ENCODE measurements at regions not wholly inside any gene's neighbourhood (a gene's known extent, or its start where the extent isn't known, plus 50 kb on each side); places are given as distances from the start of the nearest gene placed in this dataset.

DNA sequence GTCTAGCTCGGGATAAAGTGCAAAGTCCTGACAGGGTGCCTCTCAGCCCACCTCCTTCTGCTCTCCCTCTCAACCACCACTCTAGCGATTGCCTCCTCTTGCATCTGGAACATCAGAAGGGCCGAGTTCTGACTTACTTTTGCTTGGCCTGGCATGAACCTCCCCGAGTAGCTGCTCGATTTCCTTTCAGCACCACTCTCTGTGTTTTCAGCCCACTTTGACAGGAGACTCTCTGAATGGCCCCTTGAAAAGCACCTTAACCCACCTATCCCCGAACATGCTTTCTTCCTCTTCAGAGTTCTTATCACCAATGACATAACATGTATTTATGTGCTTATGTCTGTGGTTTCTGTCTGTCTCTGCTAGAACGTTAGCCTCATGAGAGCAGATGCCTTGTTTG lies 225.8 kb upstream of the RUNX1 start:
- no peak overlapping the region for H3K4me2 ChIP-seq (replicated peaks; ENCODE audit: extremely low read depth, low read length, poor library complexity, severe bottlenecking)
- H3K4me3 ChIP-seq (replicated peaks in 1 of 3; ENCODE audit: low read depth in 2 of 3, low read length in 3 of 3), result no peak overlapping the region
- no peaks in the 10 kb centered on the region for H3K36me3 ChIP-seq (replicated peaks in 1 of 2; ENCODE audit: control insufficient read depth in 1 of 2, insufficient read depth in 2 of 2, low read length in 2 of 2)
- peaks cover 0 to 4% (median 2%) of the 10 kb centered on the region in 7 donors for H3K9me3 Mint-ChIP-seq
- H3K9ac ChIP-seq (ENCODE audit: insufficient read depth, low read length, poor library complexity, severe bottlenecking), result no peak overlapping the region
- no peaks in the 10 kb centered on the region for H3K79me2 ChIP-seq (ENCODE audit: insufficient read depth, low read length)
- H3K27me3 ChIP-seq (ENCODE audit: control insufficient read depth in 2 of 2, insufficient read depth in 2 of 2, low read length in 2 of 2), result no peaks in the 10 kb centered on the region
- H3K27me3 Mint-ChIP-seq (ENCODE audit: low read depth in 3 of 3), result peaks cover 1 to 4% (median 1%) of the 10 kb centered on the region in 3 donors
- H3K36me3 Mint-ChIP-seq, result no peaks in the 10 kb centered on the region
- intact Hi-C loops (cut with micrococcal nuclease), result no loop called here
- H3K4me1 ChIP-seq (ENCODE audit: control insufficient read depth in 1 of 2, insufficient read depth in 2 of 2, low read length in 2 of 2), result no peaks in the 10 kb centered on the region
- no peak overlapping the region for H3K4me3 Mint-ChIP-seq
- H3K27ac ChIP-seq (ENCODE audit: low read depth in 1 of 2, low read length in 2 of 2), result no peak overlapping the region
- WGBS (ENCODE audit: insufficient coverage), result 95% methylated on average over 5 of the region's 7 CpGs
- TF ChIP-seq, protein P1, sequence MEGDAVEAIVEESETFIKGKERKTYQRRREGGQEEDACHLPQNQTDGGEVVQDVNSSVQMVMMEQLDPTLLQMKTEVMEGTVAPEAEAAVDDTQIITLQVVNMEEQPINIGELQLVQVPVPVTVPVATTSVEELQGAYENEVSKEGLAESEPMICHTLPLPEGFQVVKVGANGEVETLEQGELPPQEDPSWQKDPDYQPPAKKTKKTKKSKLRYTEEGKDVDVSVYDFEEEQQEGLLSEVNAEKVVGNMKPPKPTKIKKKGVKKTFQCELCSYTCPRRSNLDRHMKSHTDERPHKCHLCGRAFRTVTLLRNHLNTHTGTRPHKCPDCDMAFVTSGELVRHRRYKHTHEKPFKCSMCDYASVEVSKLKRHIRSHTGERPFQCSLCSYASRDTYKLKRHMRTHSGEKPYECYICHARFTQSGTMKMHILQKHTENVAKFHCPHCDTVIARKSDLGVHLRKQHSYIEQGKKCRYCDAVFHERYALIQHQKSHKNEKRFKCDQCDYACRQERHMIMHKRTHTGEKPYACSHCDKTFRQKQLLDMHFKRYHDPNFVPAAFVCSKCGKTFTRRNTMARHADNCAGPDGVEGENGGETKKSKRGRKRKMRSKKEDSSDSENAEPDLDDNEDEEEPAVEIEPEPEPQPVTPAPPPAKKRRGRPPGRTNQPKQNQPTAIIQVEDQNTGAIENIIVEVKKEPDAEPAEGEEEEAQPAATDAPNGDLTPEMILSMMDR (IDR thresholded peaks at IDR 0.05), result no peak
- H2AFZ ChIP-seq (ENCODE audit: insufficient read depth, low read depth, low read length, poor library complexity, severe bottlenecking), result no peak overlapping the region
- H3K27ac Mint-ChIP-seq, result no peak overlapping the region
- peaks cover 1% of the 10 kb centered on the region for H3K4me1 Mint-ChIP-seq
- H3K9me3 ChIP-seq (replicated peaks in 1 of 2; ENCODE audit: control insufficient read depth in 1 of 2, insufficient read depth in 1 of 2, low read length in 2 of 2), result no peaks in the 10 kb centered on the region
- no peak for DNase-seq
- H4K20me1 ChIP-seq (ENCODE audit: insufficient read depth, low read length), result no peaks in the 10 kb centered on the region

- H3K27me3 Mint-ChIP-seq (ENCODE audit: low read depth in 3 of 3), result peaks cover 0 to 4% (median 1%) of the 10 kb centered on the region in 3 donors
- TF ChIP-seq, protein P1 (IDR thresholded peaks at IDR 0.05), result no peak
- H3K4me3 Mint-ChIP-seq, result no peak overlapping the region
- no peaks in the 10 kb centered on the region for H3K36me3 Mint-ChIP-seq
- Histone ChIP-seq H3K4me3 (replicated peaks in 1 of 3; ENCODE audit: low read depth in 2 of 3, low read length in 3 of 3) (no peak overlapping the region), H3K79me2 (ENCODE audit: insufficient read depth, low read length) (no peaks in the 10 kb centered on the region), H3K27me3 (ENCODE audit: control insufficient read depth in 2 of 2, insufficient read depth in 2 of 2, low read length in 2 of 2) (no peaks in the 10 kb centered on the region), H3K9ac (ENCODE audit: insufficient read depth, low read length, poor library complexity, severe bottlenecking) (no peak overlapping the region), H4K20me1 (ENCODE audit: insufficient read depth, low read length) (no peaks in the 10 kb centered on the region), H3K4me2 (replicated peaks; ENCODE audit: extremely low read depth, low read length, poor library complexity, severe bottlenecking) (no peak overlapping the region), H3K36me3 (replicated peaks in 1 of 2; ENCODE audit: control insufficient read depth in 1 of 2, insufficient read depth in 2 of 2, low read length in 2 of 2) (no peaks in the 10 kb centered on the region), H3K27ac (ENCODE audit: low read depth in 1 of 2, low read length in 2 of 2) (no peak overlapping the region), H3K4me1 (ENCODE audit: control insufficient read depth in 1 of 2, insufficient read depth in 2 of 2, low read length in 2 of 2) (no peaks in the 10 kb centered on the region), H2AFZ (ENCODE audit: insufficient read depth, low read depth, low read length, poor library complexity, severe bottlenecking) (no peak overlapping the region), H3K9me3 (replicated peaks in 1 of 2; ENCODE audit: control insufficient read depth in 1 of 2, insufficient read depth in 1 of 2, low read length in 2 of 2) (no peaks in the 10 kb centered on the region)
- peak overlapping the region in 1 of 7 donors; percentile 20 for H3K27ac Mint-ChIP-seq
- no peaks in the 10 kb centered on the region for H3K4me1 Mint-ChIP-seq
- no peak for DNase-seq
- intact Hi-C loops (cut with micrococcal nuclease), result no loop called here
- 100% methylated on average over 1 of the region's 2 CpGs for WGBS (ENCODE audit: insufficient coverage)
- peaks cover 0 to 5% (median 2%) of the 10 kb centered on the region in 7 donors for H3K9me3 Mint-ChIP-seq
These were observed 225.0 kb upstream of the RUNX1 start for GRCh38 chr21:35274090-35274489.

All from CD14-positive monocyte (primary cell).